Neural cell (in vitro differentiated cells): ENCODE measurements at regions not wholly inside any gene's neighbourhood (a gene's known extent, or its start where the extent isn't known, plus 50 kb on each side); places are given as distances from the start of the nearest gene placed in this dataset.
"Not testable (repeated sequence)": the region's sequence is repeated elsewhere in the genome, so short reads cannot be mapped to it uniquely, and the experiment has no call there.

ENCODE experiments used
- H2AFZ ChIP-seq: fragments of 200-600, 300-800 bp; sonication (generic), shearing (Covaris generic); 2 replicates; pipeline ENCODE4 v1.6.0; 2014; ENCODE audit warnings: low read depth, mild to moderate bottlenecking, antibody characterized with exemption, low read length, moderate library complexity
- H3F3A ChIP-seq: fragments of 200-600 bp; shearing (Covaris generic); 2 replicates; pipeline ENCODE4 v1.6.1; 2016; ENCODE audit warnings: mild to moderate bottlenecking, moderate library complexity, mixed read lengths, antibody characterized with exemption, low read length; ENCODE audit not compliant: insufficient read depth, poor library complexity, severe bottlenecking
- H3K27ac ChIP-seq: fragments of 200-600, 300-800 bp; sonication (generic), shearing (Covaris generic); 2 replicates; pipeline ENCODE4 v1.5.1; 2014; ENCODE audit warnings: mild to moderate bottlenecking, low read length, moderate library complexity
- H3K27me3 ChIP-seq: fragments of 300-800, 200-600 bp; sonication (generic), shearing (Covaris generic); 2 replicates; pipeline ENCODE4 v1.6.0; 2014; ENCODE audit warnings: mild to moderate bottlenecking, low read depth, low read length, moderate library complexity; ENCODE audit not compliant: insufficient read depth
- H3K36me3 ChIP-seq: fragments of 300-800, 200-600 bp; sonication (generic), shearing (Covaris generic); 2 replicates; pipeline ENCODE4 v1.5.1; 2014; ENCODE audit warnings: mild to moderate bottlenecking, antibody characterized with exemption, low read length, moderate library complexity; ENCODE audit not compliant: insufficient read depth
- H3K4me2 ChIP-seq: fragments of 300-800, 200-600 bp; sonication (generic), shearing (Covaris generic); 2 replicates; pipeline ENCODE4 v1.6.0; 2014; ENCODE audit warnings: mild to moderate bottlenecking, low read length
- H3K4me3 ChIP-seq: fragments of 300-800, 200-600 bp; sonication (generic), shearing (Covaris generic); 2 replicates; pipeline ENCODE4 v1.5.1; 2014; ENCODE audit warnings: mild to moderate bottlenecking, low read length, moderate library complexity
- H3K79me2 ChIP-seq: fragments of 200-600 bp; shearing (Covaris generic); replicated peaks from 2 replicates; pipeline ENCODE4 v1.6.0; 2014; ENCODE audit warnings: mild to moderate bottlenecking, low read length, moderate library complexity; ENCODE audit not compliant: insufficient read depth
- H3K9ac ChIP-seq: fragments of 300-800, 200-600 bp; sonication (generic), shearing (Covaris generic); 2 replicates; pipeline ENCODE4 v1.6.1; 2016; ENCODE audit warnings: mild to moderate bottlenecking, low read length, mixed read lengths
- H3K9me2 ChIP-seq: fragments of 200-600 bp; shearing (Covaris generic); 2 replicates; pipeline ENCODE4 v1.6.1; 2016; ENCODE audit warnings: mild to moderate bottlenecking, low read length, mixed read lengths; ENCODE audit not compliant: insufficient read depth
- H3K9me3 ChIP-seq: fragments of 200-600, 300-800 bp; sonication (generic), shearing (Covaris generic); 2 replicates; pipeline ENCODE4 v1.6.1; 2016; ENCODE audit warnings: mild to moderate bottlenecking, mixed run types, low read length, moderate library complexity, mixed read lengths
- H4K20me1 ChIP-seq: fragments of 200-600 bp; shearing (Covaris generic); 2 replicates; pipeline ENCODE4 v1.6.1; 2016; ENCODE audit warnings: mild to moderate bottlenecking, mixed run types; ENCODE audit not compliant: insufficient read depth
- EP300 ChIP-seq: fragments of 450-650 bp; conservative IDR thresholded peaks from 2 replicates; pipeline ENCODE4 v1.6.1; 2014; ENCODE audit warnings: antibody characterized with exemption, mild to moderate bottlenecking, moderate library complexity; ENCODE audit not compliant: poor library complexity, severe bottlenecking
- REST ChIP-seq: IDR thresholded peaks from 2 replicates; pipeline ENCODE4 v1.6.1; 2012; ENCODE audit warnings: borderline replicate concordance

GRCh38 chr9:42325142-42325541 is 141.7 kb downstream of the SPATA31A6 start:
- H4K20me1 ChIP-seq, H3F3A ChIP-seq, H3K4me3 ChIP-seq, H3K27me3 ChIP-seq, H3K27ac ChIP-seq, H3K9me2 ChIP-seq, H3K9me3 ChIP-seq, H3K36me3 ChIP-seq, H3K9ac ChIP-seq, H3K4me2 ChIP-seq, H2AFZ ChIP-seq, H3K79me2 ChIP-seq: not testable (repeated sequence)
- peak; percentile 56 for TF ChIP-seq REST
- peak; percentile 85 for TF ChIP-seq EP300

GRCh38 chr9:42325561-42325960 is 142.1 kb downstream of the SPATA31A6 start:
- not testable (repeated sequence) for H3K27me3 ChIP-seq, H3K9ac ChIP-seq, H3K9me2 ChIP-seq, H3K79me2 ChIP-seq, H3K9me3 ChIP-seq, H3K36me3 ChIP-seq, H3K4me3 ChIP-seq, H4K20me1 ChIP-seq, H3F3A ChIP-seq, H2AFZ ChIP-seq, H3K4me2 ChIP-seq, H3K27ac ChIP-seq

GRCh38 chr9:42326482-42326881 is 143.0 kb downstream of the SPATA31A6 start:
- not testable (repeated sequence) for H3K27ac ChIP-seq, H3K9ac ChIP-seq, H3K9me3 ChIP-seq, H3K79me2 ChIP-seq, H3K9me2 ChIP-seq, H3K27me3 ChIP-seq, H3K36me3 ChIP-seq, H2AFZ ChIP-seq, H3F3A ChIP-seq, H3K4me2 ChIP-seq, H4K20me1 ChIP-seq, H3K4me3 ChIP-seq

GRCh38 chr9:42335342-42335741 is 151.9 kb downstream of the SPATA31A6 start:
- not testable (repeated sequence) for H3K4me3 ChIP-seq, H3K79me2 ChIP-seq, H3K9ac ChIP-seq, H3K9me2 ChIP-seq, H3F3A ChIP-seq, H3K4me2 ChIP-seq, H2AFZ ChIP-seq, H3K27ac ChIP-seq, H3K9me3 ChIP-seq, H4K20me1 ChIP-seq, H3K27me3 ChIP-seq, H3K36me3 ChIP-seq

- not testable (repeated sequence) for H3K9me2 ChIP-seq, H4K20me1 ChIP-seq, H3K4me2 ChIP-seq, H3K36me3 ChIP-seq, H3K27me3 ChIP-seq, H3F3A ChIP-seq, H2AFZ ChIP-seq, H3K9ac ChIP-seq, H3K27ac ChIP-seq, H3K9me3 ChIP-seq, H3K4me3 ChIP-seq, H3K79me2 ChIP-seq
Measured at GRCh38 chr9:42335984-42336657, 152.7 kb downstream of the SPATA31A6 start.

GRCh38 chr9:42338275-42338674 is 154.8 kb downstream of the SPATA31A6 start:
- H3K27me3 ChIP-seq, H3K9ac ChIP-seq, H3F3A ChIP-seq, H2AFZ ChIP-seq, H3K79me2 ChIP-seq, H3K36me3 ChIP-seq, H4K20me1 ChIP-seq, H3K4me2 ChIP-seq, H3K9me3 ChIP-seq, H3K4me3 ChIP-seq, H3K9me2 ChIP-seq, H3K27ac ChIP-seq: not testable (repeated sequence)
